Prostate gland (tissue), 2 donors: ENCODE measurements at regions not wholly inside any gene's neighbourhood (a gene's known extent, or its start where the extent isn't known, plus 50 kb on each side); places are given as distances from the start of the nearest gene placed in this dataset.

Experiments used
- CTCF ChIP-seq, 4 experiments: fragments of 200-600 bp in 2 of 4; fragments of 450-650 bp in 2 of 4; sonication (generic) in 2 of 4; IDR thresholded peaks; 1 replicate in 3 of 4; 2 replicates in 1 of 4; pipeline ENCODE4 v1.5.1; 2016 to 2019; ENCODE audit warnings: antibody characterized with exemption in 4 of 4, mild to moderate bottlenecking in 2 of 4, moderate library complexity in 2 of 4
- POLR2A ChIP-seq: fragments of 450-650 bp; IDR thresholded peaks from one replicate; pipeline ENCODE4 v1.6.1; 2016; ENCODE audit warnings: antibody characterized with exemption, mild to moderate bottlenecking
- POLR2AphosphoS5 ChIP-seq: sonication (generic); formaldehyde crosslinking; IDR thresholded peaks from one replicate; pipeline ENCODE4 v1.6.1; 2017; ENCODE audit warnings: antibody characterized with exemption

GRCh38 chr5:128706269-128706668, 168.2 kb upstream of the FBN2 start:
- TF ChIP-seq CTCF (IDR thresholded peaks at IDR 0.05) = no peak
- TF ChIP-seq POLR2A = no peak
- TF ChIP-seq POLR2AphosphoS5 = no peak
